GM18870 (cell line): ENCODE measurements at regions not wholly inside any gene's neighbourhood (a gene's known extent, or its start where the extent isn't known, plus 50 kb on each side); places are given as distances from the start of the nearest gene placed in this dataset.
"Not testable (repeated sequence)": the region's sequence is repeated elsewhere in the genome, so short reads cannot be mapped to it uniquely, and the experiment has no call there.

Experiments used
- ATAC-seq: cut with Tn5 transposase; IDR thresholded peaks from one replicate; pipeline ENCODE4 v1.9.1; 2021; ENCODE audit warnings: moderate library complexity; ENCODE audit not compliant: unreplicated experiment

DNA sequence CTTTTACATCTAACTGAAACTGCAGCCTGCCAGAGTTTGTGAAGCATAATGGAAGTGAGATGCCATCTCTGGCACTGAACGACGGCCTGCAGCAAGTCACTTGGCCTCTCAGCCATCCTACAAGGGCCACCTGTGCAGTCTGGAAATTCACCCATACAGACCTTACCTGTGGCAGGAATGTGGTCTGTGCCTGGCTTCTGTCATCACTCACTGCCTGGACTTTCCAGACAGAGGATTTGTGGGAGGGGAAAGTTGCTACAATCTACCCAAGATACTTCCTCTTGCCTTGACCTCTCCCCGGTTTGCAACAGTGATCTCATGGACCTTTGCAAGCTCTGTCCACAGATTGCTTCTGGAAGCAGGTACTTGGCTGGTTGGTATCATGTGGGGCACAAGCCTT lies 58.4 kb upstream of the ATP1B1 start:
- no peak for ATAC-seq

DNA sequence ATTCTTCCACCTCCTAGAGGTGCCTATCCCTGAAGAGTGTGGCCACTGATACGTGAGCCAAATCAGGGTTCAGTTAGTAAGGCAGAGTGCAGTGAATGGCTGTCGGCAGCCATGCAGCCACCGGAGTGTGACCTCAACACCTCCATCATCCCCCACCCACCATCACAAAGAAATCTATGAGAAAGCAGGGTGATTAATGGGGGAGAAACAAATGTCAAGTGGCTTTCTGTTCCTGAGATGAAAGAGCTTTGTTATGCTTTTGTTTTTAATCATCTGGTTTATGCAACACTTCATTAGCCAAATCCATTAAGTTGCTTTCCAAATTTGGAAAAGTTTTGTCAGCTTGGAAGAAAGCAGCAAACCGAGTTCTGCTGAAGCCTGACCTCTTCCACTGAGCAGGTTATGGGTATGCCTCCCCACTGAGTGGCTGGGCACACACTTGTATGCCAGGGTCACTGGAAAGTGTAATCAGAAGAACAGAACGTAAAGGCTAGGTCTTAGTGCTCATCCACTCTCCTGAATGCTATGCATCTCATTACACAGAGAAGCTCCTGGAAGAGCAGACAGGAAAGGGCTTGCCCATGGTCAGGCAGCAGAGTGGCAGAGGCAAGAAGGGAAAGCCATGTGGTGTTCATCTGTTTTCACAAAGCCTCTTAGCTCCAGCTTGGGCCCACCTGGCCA lies 57.1 kb upstream of the ATP1B1 start:
- ATAC-seq, result no peak

DNA sequence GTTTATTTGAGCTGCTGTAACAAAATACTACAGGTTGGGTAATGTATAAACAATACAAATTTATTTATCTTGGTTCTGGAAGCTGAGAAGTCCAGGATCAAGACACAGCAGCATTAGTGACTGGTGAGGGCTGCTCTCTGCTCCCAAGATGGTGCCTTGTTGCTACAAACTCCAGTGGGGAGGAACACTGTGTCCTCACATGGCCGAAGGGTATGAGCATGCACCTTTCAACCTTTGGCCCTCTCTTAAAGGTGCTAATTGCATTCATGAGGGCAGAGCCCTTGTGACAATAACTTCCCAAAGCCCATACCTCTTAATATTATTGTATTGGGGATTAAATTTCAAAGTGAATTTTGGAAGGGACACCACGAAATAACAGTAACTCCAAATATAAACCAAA lies 55.3 kb upstream of the ATP1B1 start:
- ATAC-seq, result no peak

DNA sequence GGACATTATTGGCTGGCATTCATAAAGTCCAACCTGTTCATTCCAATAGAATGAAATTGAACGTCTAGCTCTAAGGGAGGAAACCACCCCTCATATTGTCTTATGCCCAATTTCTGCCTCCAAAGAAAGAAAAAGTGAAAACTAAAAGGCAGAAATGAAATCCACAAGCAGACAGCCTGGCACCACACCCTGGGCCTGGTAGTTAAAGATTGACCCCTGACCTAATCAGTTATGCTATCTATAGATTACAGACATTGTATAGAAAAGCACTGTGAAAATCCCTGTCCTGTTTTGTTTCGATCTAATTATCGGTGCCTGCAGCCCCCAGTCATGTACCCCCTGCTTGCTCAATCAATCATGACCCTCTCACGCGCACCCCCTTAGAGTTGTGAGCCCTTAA lies 54.3 kb upstream of the ATP1B1 start:
- ATAC-seq, result not testable (repeated sequence)

DNA sequence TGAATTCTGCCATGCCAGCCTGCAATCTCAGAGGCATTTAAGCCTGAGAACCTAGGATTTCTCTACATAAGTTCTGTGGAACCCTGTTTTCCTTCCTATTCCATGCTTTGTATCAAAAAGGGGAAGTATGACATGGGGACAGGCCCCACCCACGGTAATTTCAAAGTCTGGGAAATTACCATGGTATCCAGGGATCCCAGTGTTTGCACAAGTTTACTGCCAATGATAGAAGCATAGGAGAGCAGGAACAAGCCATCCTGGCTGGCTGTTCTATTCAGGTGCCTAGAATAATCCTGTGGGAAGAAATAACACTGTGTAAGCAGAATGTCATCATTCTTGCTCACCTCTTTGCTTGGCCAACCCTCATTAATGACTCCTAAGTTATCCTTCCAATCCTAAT lies 53.8 kb upstream of the ATP1B1 start:
- no peak for ATAC-seq

DNA sequence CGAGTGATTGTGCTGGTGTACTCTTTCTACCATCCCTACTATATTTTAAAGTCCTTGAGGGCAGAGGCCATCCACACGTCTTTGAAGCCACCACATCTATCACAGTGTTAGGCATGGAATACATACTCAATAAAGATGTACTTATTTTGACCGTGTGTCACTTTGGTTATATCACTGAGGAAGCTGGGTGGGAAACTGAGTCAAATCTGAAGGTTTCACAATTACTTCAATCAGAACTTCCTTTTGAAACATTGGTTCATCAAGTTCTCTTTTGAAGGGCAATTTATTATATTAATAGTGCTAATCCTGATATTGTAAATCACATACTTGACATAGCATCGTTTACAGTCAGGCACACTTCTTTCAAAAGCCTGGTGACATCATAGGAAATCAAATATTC lies 53.3 kb upstream of the ATP1B1 start:
- no peak for ATAC-seq
